ENCODE measurements at regions not wholly inside any gene's neighbourhood (a gene's known extent, or its start where the extent isn't known, plus 50 kb on each side); places are given as distances from the start of the nearest gene placed in this dataset.

DNA sequence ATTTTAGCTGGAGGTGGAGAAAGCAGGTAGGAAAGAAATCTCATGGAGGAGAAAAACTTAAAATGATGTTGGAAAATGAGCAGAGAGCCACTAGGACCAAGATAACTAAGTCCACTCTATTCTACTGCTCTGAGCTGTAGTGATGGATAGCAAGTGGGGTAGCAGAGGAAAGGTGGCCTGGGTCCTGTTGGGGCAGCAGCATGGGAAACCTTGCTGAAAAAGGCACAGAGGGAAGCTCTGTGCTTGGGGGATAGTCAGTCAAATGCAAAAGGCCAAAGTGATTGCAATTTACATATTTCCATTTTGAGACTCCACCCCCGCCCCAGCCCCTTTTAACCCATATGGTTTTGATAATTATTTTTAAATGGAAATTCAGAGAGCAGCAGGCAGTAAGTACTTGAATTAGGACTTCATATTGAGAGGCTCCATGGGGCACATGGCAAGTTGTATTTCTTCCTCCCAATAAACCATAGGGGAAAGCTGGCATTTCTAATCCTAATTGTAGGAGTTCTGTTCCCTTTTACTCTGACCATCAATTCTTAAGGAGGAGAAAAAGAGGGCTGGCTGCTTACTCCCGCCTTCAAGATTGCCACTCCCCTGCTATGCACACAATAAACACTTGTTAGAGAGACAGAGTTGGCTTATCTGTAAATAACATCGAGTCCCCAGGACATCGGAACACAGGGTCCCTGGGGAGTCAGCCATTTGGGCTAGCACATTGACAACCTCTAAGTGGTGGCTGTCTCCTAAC is 1341.5 kb upstream of the TENM4 start:
- TF ChIP-seq, protein P1, sequence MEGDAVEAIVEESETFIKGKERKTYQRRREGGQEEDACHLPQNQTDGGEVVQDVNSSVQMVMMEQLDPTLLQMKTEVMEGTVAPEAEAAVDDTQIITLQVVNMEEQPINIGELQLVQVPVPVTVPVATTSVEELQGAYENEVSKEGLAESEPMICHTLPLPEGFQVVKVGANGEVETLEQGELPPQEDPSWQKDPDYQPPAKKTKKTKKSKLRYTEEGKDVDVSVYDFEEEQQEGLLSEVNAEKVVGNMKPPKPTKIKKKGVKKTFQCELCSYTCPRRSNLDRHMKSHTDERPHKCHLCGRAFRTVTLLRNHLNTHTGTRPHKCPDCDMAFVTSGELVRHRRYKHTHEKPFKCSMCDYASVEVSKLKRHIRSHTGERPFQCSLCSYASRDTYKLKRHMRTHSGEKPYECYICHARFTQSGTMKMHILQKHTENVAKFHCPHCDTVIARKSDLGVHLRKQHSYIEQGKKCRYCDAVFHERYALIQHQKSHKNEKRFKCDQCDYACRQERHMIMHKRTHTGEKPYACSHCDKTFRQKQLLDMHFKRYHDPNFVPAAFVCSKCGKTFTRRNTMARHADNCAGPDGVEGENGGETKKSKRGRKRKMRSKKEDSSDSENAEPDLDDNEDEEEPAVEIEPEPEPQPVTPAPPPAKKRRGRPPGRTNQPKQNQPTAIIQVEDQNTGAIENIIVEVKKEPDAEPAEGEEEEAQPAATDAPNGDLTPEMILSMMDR (IDR thresholded peaks at IDR 0.05; ENCODE audit: low read length): no peak
- TF ChIP-seq EZH2 (IDR thresholded peaks at IDR 0.05; ENCODE audit: borderline replicate concordance, low read length): no peak

Data from OCI-LY1 (cell line).